H9 (cell line): ENCODE measurements at regions not wholly inside any gene's neighbourhood (a gene's known extent, or its start where the extent isn't known, plus 50 kb on each side); places are given as distances from the start of the nearest gene placed in this dataset.

Experiments used
- DNase-seq: peaks from one replicate; pipeline ENCODE4 v3.0.0-alpha.2; 2017
- H2AFZ ChIP-seq: one replicate; pipeline ENCODE4 v1.6.1; 2013; ENCODE audit warnings: mild to moderate bottlenecking, low read length, control low read depth, moderate library complexity
- H2AK5ac ChIP-seq: 2 replicates; pipeline ENCODE4 v1.6.1; 2013; ENCODE audit warnings: low read length, control low read depth, mixed read lengths; ENCODE audit not compliant: insufficient read length
- H2BK120ac ChIP-seq: one replicate; pipeline ENCODE4 v1.6.1; 2013; ENCODE audit warnings: low read depth, mild to moderate bottlenecking, low read length, control low read depth, inconsistent platforms; ENCODE audit not compliant: poor library complexity, severe bottlenecking
- H2BK12ac ChIP-seq: 2 replicates; pipeline ENCODE4 v1.6.1; 2013; ENCODE audit warnings: low read length, control low read depth, mixed read lengths, low read depth; ENCODE audit not compliant: insufficient read length
- H2BK15ac ChIP-seq: 2 replicates; pipeline ENCODE4 v1.6.1; 2013; ENCODE audit warnings: low read depth, low read length, control low read depth
- H2BK20ac ChIP-seq: one replicate; pipeline ENCODE4 v1.6.1; 2013; ENCODE audit warnings: low read depth, mild to moderate bottlenecking, low read length, control low read depth, inconsistent platforms; ENCODE audit not compliant: poor library complexity, severe bottlenecking
- H2BK5ac ChIP-seq: 2 replicates; pipeline ENCODE4 v1.6.1; 2013; ENCODE audit warnings: low read length, control low read depth, mixed read lengths; ENCODE audit not compliant: insufficient read length
- H3K14ac ChIP-seq: 2 replicates; pipeline ENCODE4 v1.6.1; 2013; ENCODE audit warnings: low read length, control low read depth; ENCODE audit not compliant: insufficient read depth
- H3K18ac ChIP-seq: 2 replicates; pipeline ENCODE4 v1.6.1; 2013; ENCODE audit warnings: low read depth, mild to moderate bottlenecking, mixed read lengths, low read length, control low read depth; ENCODE audit not compliant: insufficient read length
- H3K23ac ChIP-seq: 2 replicates; pipeline ENCODE4 v1.6.1; 2013; ENCODE audit warnings: low read length, control low read depth, mixed read lengths, low read depth; ENCODE audit not compliant: insufficient read length
- H3K23me2 ChIP-seq: 2 replicates; pipeline ENCODE4 v1.6.1; 2013; ENCODE audit warnings: low read depth, mild to moderate bottlenecking, mixed read lengths, low read length, control low read depth; ENCODE audit not compliant: insufficient read length, poor library complexity, severe bottlenecking
- H3K27ac ChIP-seq: 2 replicates; pipeline ENCODE4 v1.5.1; 2013; ENCODE audit warnings: low read length, control low read depth, mixed read lengths, low read depth; ENCODE audit not compliant: insufficient read length
- H3K27me3 ChIP-seq: 2 replicates; pipeline ENCODE4 v1.6.1; 2013; ENCODE audit warnings: low read length, control low read depth, inconsistent platforms; ENCODE audit not compliant: insufficient read depth
- H3K4ac ChIP-seq: 2 replicates; pipeline ENCODE4 v1.6.1; 2013; ENCODE audit warnings: low read depth, mild to moderate bottlenecking, control low read depth, inconsistent platforms, low read length, moderate library complexity
- H3K4me1 ChIP-seq: 2 replicates; pipeline ENCODE4 v1.6.1; 2013; ENCODE audit warnings: low read length, control low read depth, inconsistent platforms; ENCODE audit not compliant: insufficient read depth
- H3K4me2 ChIP-seq: 2 replicates; pipeline ENCODE4 v1.6.1; 2013; ENCODE audit warnings: low read length, control low read depth, mixed read lengths; ENCODE audit not compliant: insufficient read length, insufficient read depth
- H3K56ac ChIP-seq: 2 replicates; pipeline ENCODE4 v1.6.1; 2013; ENCODE audit warnings: low read depth, mild to moderate bottlenecking, mixed read lengths, low read length, control low read depth; ENCODE audit not compliant: insufficient read length
- H3K79me1 ChIP-seq: 2 replicates; pipeline ENCODE4 v1.6.1; 2013; ENCODE audit warnings: low read depth, mild to moderate bottlenecking, moderate library complexity, low read length, control low read depth, inconsistent platforms; ENCODE audit not compliant: insufficient read depth, poor library complexity, severe bottlenecking
- H3K79me2 ChIP-seq: 2 replicates; pipeline ENCODE4 v1.6.1; 2013; ENCODE audit warnings: low read length, control low read depth, inconsistent platforms; ENCODE audit not compliant: insufficient read depth
- H3K9ac ChIP-seq: 2 replicates; pipeline ENCODE4 v1.6.1; 2013; ENCODE audit warnings: low read length, control low read depth, mixed read lengths; ENCODE audit not compliant: insufficient read length; ENCODE audit errors: extremely low read depth
- H3K9me3 ChIP-seq: one replicate; pipeline ENCODE4 v1.6.1; 2013; ENCODE audit warnings: low read depth, low read length, inconsistent platforms; ENCODE audit not compliant: control insufficient read depth
- H3T11ph ChIP-seq: one replicate; pipeline ENCODE4 v1.6.1; 2013; ENCODE audit warnings: mild to moderate bottlenecking, low read length, control low read depth, inconsistent platforms
- H4K20me1 ChIP-seq: one replicate; pipeline ENCODE4 v1.6.1; 2013; ENCODE audit not compliant: control insufficient read depth, insufficient read length, insufficient read depth
- H4K5ac ChIP-seq: 2 replicates; pipeline ENCODE4 v1.6.1; 2013; ENCODE audit warnings: low read depth, mild to moderate bottlenecking, mixed read lengths, low read length, control low read depth; ENCODE audit not compliant: insufficient read length
- H4K8ac ChIP-seq: replicated peaks from 2 replicates; pipeline ENCODE4 v1.6.1; 2013; ENCODE audit warnings: low read length, control low read depth, mixed read lengths, low read depth; ENCODE audit not compliant: insufficient read length
- H4K91ac ChIP-seq: 2 replicates; pipeline ENCODE4 v1.6.1; 2013; ENCODE audit warnings: low read depth, mild to moderate bottlenecking, moderate library complexity, mixed read lengths, low read length, control low read depth; ENCODE audit not compliant: insufficient read length
- H3K27ac Mint-ChIP-seq, 3 experiments: 2 replicates in 2 of 3; 3 replicates in 1 of 3; pipeline ENCODE4 v1.8.0; 2020 to 2021; ENCODE audit warnings: mixed read lengths in 3 of 3, mild to moderate bottlenecking in 1 of 3, moderate library complexity in 1 of 3
- H3K27me3 Mint-ChIP-seq: 2 replicates; pipeline ENCODE4 v1.8.0; 2021; ENCODE audit warnings: low read depth, mild to moderate bottlenecking, moderate library complexity, mixed read lengths
- H3K36me3 Mint-ChIP-seq, 3 experiments: 2 replicates in 2 of 3; 3 replicates in 1 of 3; pipeline ENCODE4 v1.8.0; 2020 to 2021; ENCODE audit warnings: low read depth in 3 of 3, mixed read lengths in 3 of 3; ENCODE audit not compliant: insufficient read depth in 1 of 3
- H3K4me1 Mint-ChIP-seq, 2 experiments: 2 replicates each; pipeline ENCODE4 v1.8.0; 2020; ENCODE audit warnings: mixed read lengths in 2 of 2
- H3K4me3 Mint-ChIP-seq, 2 experiments: 2 replicates in 1 of 2; 3 replicates in 1 of 2; pipeline ENCODE4 v1.8.0; 2020 to 2021; ENCODE audit warnings: mild to moderate bottlenecking in 2 of 2, mixed read lengths in 2 of 2, moderate library complexity in 1 of 2
- H3K9me3 Mint-ChIP-seq, 2 experiments: 2 replicates in 1 of 2; 3 replicates in 1 of 2; pipeline ENCODE4 v1.8.0; 2020; ENCODE audit warnings: mild to moderate bottlenecking in 2 of 2, mixed read lengths in 2 of 2, moderate library complexity in 1 of 2
- WGBS: extraction: QIAGEN DNeasy Blood & Tissue Kit; methylation state at CpG from one replicate; pipeline ENCODE4 v1.1.7; 2013; ENCODE audit warnings: missing lambda C conversion rate, low lambda C conversion rate, mixed read lengths; ENCODE audit not compliant: insufficient read length; ENCODE audit errors: extremely low coverage; 5-methylcytosine and 5-hydroxymethylcytosine counted together
- TF ChIP-seq, protein P1 (sequence below): fragments of 200-600 bp; sonication (generic); conservative IDR thresholded peaks from 3 replicates; pipeline ENCODE4 v1.8.0; 2021; ENCODE audit warnings: antibody characterized with exemption, mild to moderate bottlenecking

DNA sequence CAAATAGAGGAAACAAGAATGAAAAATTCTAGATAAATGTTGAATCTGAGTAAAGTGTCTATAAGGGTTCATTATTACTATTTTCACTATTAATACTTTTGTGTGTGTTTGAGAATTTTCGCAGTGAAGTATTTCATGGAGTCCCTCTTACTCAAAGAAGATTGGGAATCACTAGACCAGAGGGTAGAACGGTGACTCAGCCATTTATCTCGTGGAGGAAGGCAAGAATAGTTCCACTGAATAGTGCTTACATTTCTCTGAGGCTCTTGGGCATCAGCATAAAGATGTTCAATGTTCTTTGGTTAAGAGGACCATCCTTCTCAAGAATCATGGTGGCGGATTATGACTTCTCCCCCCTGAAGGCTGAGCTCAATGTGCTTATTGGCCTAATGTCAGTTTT lies 376.7 kb upstream of the ARID1B start:
- TF ChIP-seq, protein P1, sequence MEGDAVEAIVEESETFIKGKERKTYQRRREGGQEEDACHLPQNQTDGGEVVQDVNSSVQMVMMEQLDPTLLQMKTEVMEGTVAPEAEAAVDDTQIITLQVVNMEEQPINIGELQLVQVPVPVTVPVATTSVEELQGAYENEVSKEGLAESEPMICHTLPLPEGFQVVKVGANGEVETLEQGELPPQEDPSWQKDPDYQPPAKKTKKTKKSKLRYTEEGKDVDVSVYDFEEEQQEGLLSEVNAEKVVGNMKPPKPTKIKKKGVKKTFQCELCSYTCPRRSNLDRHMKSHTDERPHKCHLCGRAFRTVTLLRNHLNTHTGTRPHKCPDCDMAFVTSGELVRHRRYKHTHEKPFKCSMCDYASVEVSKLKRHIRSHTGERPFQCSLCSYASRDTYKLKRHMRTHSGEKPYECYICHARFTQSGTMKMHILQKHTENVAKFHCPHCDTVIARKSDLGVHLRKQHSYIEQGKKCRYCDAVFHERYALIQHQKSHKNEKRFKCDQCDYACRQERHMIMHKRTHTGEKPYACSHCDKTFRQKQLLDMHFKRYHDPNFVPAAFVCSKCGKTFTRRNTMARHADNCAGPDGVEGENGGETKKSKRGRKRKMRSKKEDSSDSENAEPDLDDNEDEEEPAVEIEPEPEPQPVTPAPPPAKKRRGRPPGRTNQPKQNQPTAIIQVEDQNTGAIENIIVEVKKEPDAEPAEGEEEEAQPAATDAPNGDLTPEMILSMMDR: no peak
- H2BK12ac ChIP-seq: no peak overlapping the region
- H3K79me2 ChIP-seq: no peaks in the 10 kb centered on the region
- no peak overlapping the region for H3K56ac ChIP-seq
- Mint-ChIP-seq H3K4me3 (no peak overlapping the region), H3K4me1 (peaks cover 19 to 26% of the 10 kb centered on the region in 2 experiments), H3K36me3 (no peaks in the 10 kb centered on the region), H3K27ac (no peak overlapping the region), H3K9me3 (no peaks in the 10 kb centered on the region), H3K27me3 (peaks cover 4% of the 10 kb centered on the region; the same call in 1 of the 2 replicates)
- H3K79me1 ChIP-seq: no peaks in the 10 kb centered on the region
- no peak overlapping the region for H2AK5ac ChIP-seq
- H2AFZ ChIP-seq: no peak overlapping the region
- H3K27me3 ChIP-seq: no peaks in the 10 kb centered on the region
- H3K23me2 ChIP-seq: no peaks in the 10 kb centered on the region
- DNase-seq: no peak
- H3K27ac ChIP-seq: no peak overlapping the region
- no peak overlapping the region for H3K4ac ChIP-seq
- H3K23ac ChIP-seq: no peak overlapping the region
- H2BK5ac ChIP-seq: no peak overlapping the region
- no peak overlapping the region for H4K91ac ChIP-seq
- no peak overlapping the region for H2BK15ac ChIP-seq
- H2BK20ac ChIP-seq: no peak overlapping the region
- H3K9me3 ChIP-seq: no peaks in the 10 kb centered on the region
- no peak overlapping the region for H2BK120ac ChIP-seq
- no peak overlapping the region for H3T11ph ChIP-seq
- H4K5ac ChIP-seq: no peak overlapping the region
- no peaks in the 10 kb centered on the region for H4K20me1 ChIP-seq
- H3K18ac ChIP-seq: no peak overlapping the region
- no peak overlapping the region for H4K8ac ChIP-seq
- no peak overlapping the region for H3K14ac ChIP-seq
- H3K4me1 ChIP-seq: peaks cover 2% of the 10 kb centered on the region; the same call in 1 of the 2 replicates
- no CpG with 5 or more reads among the region's 4 CpGs for WGBS
- H3K9ac ChIP-seq: no peak overlapping the region
- no peak overlapping the region for H3K4me2 ChIP-seq
